ENCODE measurements at regions not wholly inside any gene's neighbourhood (a gene's known extent, or its start where the extent isn't known, plus 50 kb on each side); places are given as distances from the start of the nearest gene placed in this dataset.

DNA sequence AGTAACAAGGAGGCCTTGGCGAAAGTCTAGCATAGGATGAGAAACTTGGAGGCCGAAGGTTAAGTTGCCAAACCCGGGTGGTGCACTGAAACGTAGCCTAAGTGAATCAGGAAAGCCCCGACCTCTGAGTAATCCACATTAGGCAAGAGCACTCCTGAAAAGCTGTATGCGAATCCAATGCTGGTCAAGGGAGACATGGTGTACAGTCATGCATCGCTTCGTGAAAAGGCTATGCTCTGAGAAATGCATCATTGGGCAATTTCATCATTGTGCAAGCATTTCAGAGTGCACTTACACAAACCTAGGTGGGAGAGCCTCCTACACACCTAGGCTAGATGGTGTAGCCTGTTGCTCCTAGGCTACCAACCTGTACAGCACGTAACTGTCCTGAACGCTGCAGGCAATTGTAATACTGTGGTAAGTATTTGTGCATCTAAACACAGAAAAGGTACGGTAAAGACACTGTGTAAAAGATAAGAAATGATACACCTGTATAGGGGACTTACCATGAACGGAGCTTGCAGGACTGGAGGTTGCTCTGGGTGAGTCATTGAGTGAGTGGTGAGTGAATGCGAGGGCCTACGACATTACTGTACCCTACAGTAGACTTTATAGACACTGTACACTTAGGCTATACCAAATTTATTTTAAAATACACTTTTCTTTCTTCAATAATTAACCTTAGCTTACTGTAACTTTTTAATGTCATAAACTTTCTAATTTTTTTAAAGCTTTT is 222.5 kb downstream of the SHQ1 start:
- DNase-seq (ENCODE audit: low spot score) (no peak), ATAC-seq (no peak)
- Mint-ChIP-seq H3K9me3 (no peaks in the 10 kb centered on the region), H3K4me3 (no peak overlapping the region), H3K36me3 (ENCODE audit: low read depth) (no peaks in the 10 kb centered on the region), H3K27ac (no peak overlapping the region; the same call in 1 of the 2 replicates), H3K27me3 (ENCODE audit: insufficient read depth, low read depth, poor library complexity) (no peaks in the 10 kb centered on the region), H3K4me1 (peaks cover 13% of the 10 kb centered on the region)
- no peaks in the 10 kb centered on the region for H3K79me2 ChIP-seq (replicated peaks; ENCODE audit: insufficient read depth)
- H4K20me1 ChIP-seq (replicated peaks; ENCODE audit: insufficient read depth): no peaks in the 10 kb centered on the region
- H3K27me3 ChIP-seq (ENCODE audit: insufficient read depth): no peaks in the 10 kb centered on the region
- H3K36me3 ChIP-seq (ENCODE audit: insufficient read depth): no peaks in the 10 kb centered on the region
- no peak overlapping the region for H3K27ac ChIP-seq (ENCODE audit: low read depth)
- TF ChIP-seq POLR2AphosphoS5 (IDR thresholded peaks at IDR 0.05; ENCODE audit: low read depth) (no peak), ZNF114 (CRISPR knock-in tag; IDR thresholded peaks at IDR 0.05) (no peak), CREB1 (CRISPR knock-in tag; IDR thresholded peaks at IDR 0.05; ENCODE audit: low read depth) (no peak), STAT1 (IDR thresholded peaks at IDR 0.05; ENCODE audit: unreplicated experiment) (no peak), CTCF (conservative IDR thresholded peaks at IDR 0.05; ENCODE audit: low read depth in 2 of 2) (no peak), ZNF462 (CRISPR knock-in tag; IDR thresholded peaks at IDR 0.05) (no peak), NANOG (IDR thresholded peaks at IDR 0.05; ENCODE audit: borderline replicate concordance) (no peak), ZNF331 (CRISPR knock-in tag; IDR thresholded peaks at IDR 0.05; ENCODE audit: low read depth) (no peak), REST (IDR thresholded peaks at IDR 0.05; ENCODE audit: unreplicated experiment) (no peak), JUNB (IDR thresholded peaks at IDR 0.05; ENCODE audit: unreplicated experiment) (no peak), ETS1 (IDR thresholded peaks at IDR 0.05) (no peak), EZH2phosphoT487 (IDR thresholded peaks at IDR 0.05; ENCODE audit: unreplicated experiment) (no peak), EZH2 (IDR thresholded peaks at IDR 0.05; ENCODE audit: low read depth, unreplicated experiment) (no peak)
- H3F3A ChIP-seq (replicated peaks; ENCODE audit: low read depth): no peaks in the 10 kb centered on the region
- H3K4me3 ChIP-seq: no peak overlapping the region
- no peaks in the 10 kb centered on the region for H3K9me2 ChIP-seq (ENCODE audit: insufficient read depth)
- no peak overlapping the region for H3K4me2 ChIP-seq
- H2AFZ ChIP-seq: no peak overlapping the region
- no peaks in the 10 kb centered on the region; the same call in 1 of the 2 replicates for H3K4me1 ChIP-seq (ENCODE audit: insufficient read depth)
